ENCODE measurements at regions not wholly inside any gene's neighbourhood (a gene's known extent, or its start where the extent isn't known, plus 50 kb on each side); places are given as distances from the start of the nearest gene placed in this dataset.

- peaks cover 2% of the 10 kb centered on the region for H3K27me3 ChIP-seq (ENCODE audit: control insufficient read depth, insufficient read depth, low read length)
- TF ChIP-seq CTCF (IDR thresholded peaks at IDR 0.05; ENCODE audit: insufficient read depth, low read length, poor library complexity, severe bottlenecking) = no peak
- no peak for DNase-seq (ENCODE audit: low read depth)
- no peak overlapping the region for H3K4me3 ChIP-seq (ENCODE audit: low read depth, low read length)
- H3K36me3 ChIP-seq (ENCODE audit: control insufficient read depth, insufficient read depth, low read length) = no peaks in the 10 kb centered on the region
Observed at GRCh38 chr15:72840114-72840513, 56.6 kb upstream of the ADPGK start.

GRCh38 chr15:72838311-72838731 lies 54.8 kb upstream of the ADPGK start:
- H3K27me3 ChIP-seq (ENCODE audit: control insufficient read depth, insufficient read depth, low read length) = peaks cover 4% of the 10 kb centered on the region
- H3K4me3 ChIP-seq (ENCODE audit: low read depth, low read length) = no peak overlapping the region
- no peak for TF ChIP-seq CTCF (IDR thresholded peaks at IDR 0.05; ENCODE audit: insufficient read depth, low read length, poor library complexity, severe bottlenecking)
- no peaks in the 10 kb centered on the region for H3K36me3 ChIP-seq (ENCODE audit: control insufficient read depth, insufficient read depth, low read length)
- DNase-seq (ENCODE audit: low read depth) = no peak

GRCh38 chr15:72836676-72837330 lies 53.2 kb upstream of the ADPGK start:
- peaks cover 4% of the 10 kb centered on the region for H3K27me3 ChIP-seq (ENCODE audit: control insufficient read depth, insufficient read depth, low read length)
- no peak for TF ChIP-seq CTCF (IDR thresholded peaks at IDR 0.05; ENCODE audit: insufficient read depth, low read length, poor library complexity, severe bottlenecking)
- no peak for DNase-seq (ENCODE audit: low read depth)
- H3K4me3 ChIP-seq (ENCODE audit: low read depth, low read length) = no peak overlapping the region
- H3K36me3 ChIP-seq (ENCODE audit: control insufficient read depth, insufficient read depth, low read length) = no peaks in the 10 kb centered on the region

DNA sequence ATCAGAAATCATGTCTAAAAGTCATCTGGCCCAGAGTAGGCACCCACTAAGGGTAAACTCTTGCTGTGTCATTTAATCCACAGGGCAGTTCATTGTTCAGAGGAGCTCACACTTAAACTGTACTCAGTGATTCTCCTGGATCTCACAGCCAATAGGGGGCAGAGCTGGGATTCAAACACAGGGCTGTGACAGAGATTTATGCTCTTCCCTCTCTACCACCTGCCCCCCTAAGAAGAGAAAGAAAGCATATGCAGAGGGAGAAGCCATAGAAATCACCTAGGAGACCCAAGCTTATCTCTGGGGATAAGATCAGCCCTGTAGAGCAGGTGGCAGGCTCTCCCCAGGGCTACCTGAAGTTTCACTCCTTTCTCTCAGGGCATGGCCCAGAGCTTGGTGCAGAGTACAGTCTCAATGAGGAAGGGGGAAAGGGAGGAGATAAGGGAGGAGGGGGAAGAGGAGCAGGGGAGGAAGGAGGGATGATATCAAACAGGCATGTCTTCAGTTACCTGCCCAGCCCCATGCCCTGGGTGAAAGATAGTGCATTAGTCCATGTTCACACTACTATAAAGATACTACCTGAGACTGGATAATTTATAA lies 51.8 kb upstream of the ADPGK start:
- no peak for DNase-seq (ENCODE audit: low read depth)
- Histone ChIP-seq H3K27me3 (ENCODE audit: control insufficient read depth, insufficient read depth, low read length) (peaks cover 4% of the 10 kb centered on the region), H3K36me3 (ENCODE audit: control insufficient read depth, insufficient read depth, low read length) (no peaks in the 10 kb centered on the region), H3K4me3 (ENCODE audit: low read depth, low read length) (no peak overlapping the region)
- peak; percentile 27 for TF ChIP-seq CTCF (IDR thresholded peaks at IDR 0.05; ENCODE audit: insufficient read depth, low read length, poor library complexity, severe bottlenecking)

- no peak overlapping the region for H3K4me3 ChIP-seq (ENCODE audit: low read depth, low read length)
- peaks cover 4% of the 10 kb centered on the region for H3K27me3 ChIP-seq (ENCODE audit: control insufficient read depth, insufficient read depth, low read length)
- no peaks in the 10 kb centered on the region for H3K36me3 ChIP-seq (ENCODE audit: control insufficient read depth, insufficient read depth, low read length)
- no peak for TF ChIP-seq CTCF (IDR thresholded peaks at IDR 0.05; ENCODE audit: insufficient read depth, low read length, poor library complexity, severe bottlenecking)
- DNase-seq (ENCODE audit: low read depth) = no peak
Observed at GRCh38 chr15:72833561-72833960, 50.0 kb upstream of the ADPGK start.
